HL-60 (cell line): ENCODE measurements at regions not wholly inside any gene's neighbourhood (a gene's known extent, or its start where the extent isn't known, plus 50 kb on each side); places are given as distances from the start of the nearest gene placed in this dataset.

ENCODE experiments used
- DNase-seq, 2 experiments: peaks; one replicate each; pipeline ENCODE4 v3.0.0-alpha.2; 2010 to 2020; ENCODE audit warnings: low read depth in 1 of 2, low spot score in 1 of 2
- H3K27ac ChIP-seq: fragments of 250-450 bp; sonication (Bioruptor Pico); replicated peaks from 2 replicates; pipeline ENCODE4 v1.5.1; 2020; ENCODE audit warnings: mild to moderate bottlenecking, moderate library complexity
- H3K27me3 ChIP-seq: fragments of 250-450 bp; sonication (Bioruptor Pico); 2 replicates; pipeline ENCODE4 v1.5.1; 2021; ENCODE audit warnings: mild to moderate bottlenecking, moderate library complexity; ENCODE audit not compliant: insufficient read depth, poor library complexity, severe bottlenecking
- H3K4me3 ChIP-seq: replicated peaks from 2 replicates; pipeline ENCODE4 v1.5.1; 2011; ENCODE audit warnings: mild to moderate bottlenecking, control low read depth, low read length; ENCODE audit not compliant: insufficient read depth
- GABPA ChIP-seq: IDR thresholded peaks from 2 replicates; pipeline ENCODE4 v1.6.1; 2012; ENCODE audit warnings: low read depth
- POLR2AphosphoS5 ChIP-seq: IDR thresholded peaks from 2 replicates; pipeline ENCODE4 v1.6.1; 2012; ENCODE audit warnings: low read depth
- SPI1 ChIP-seq: IDR thresholded peaks from 2 replicates; pipeline ENCODE4 v1.6.1; 2012; ENCODE audit warnings: low read depth, mild to moderate bottlenecking, borderline replicate concordance
- TF ChIP-seq, protein P1 (sequence below): IDR thresholded peaks from one replicate; pipeline ENCODE4 v1.5.1; 2011; ENCODE audit warnings: low read length, control low read depth, inconsistent platforms; ENCODE audit not compliant: insufficient read depth
- TF ChIP-seq, protein P2 (sequence below): IDR thresholded peaks from 2 replicates; pipeline ENCODE4 v1.6.1; 2012; ENCODE audit warnings: low read depth; ENCODE audit not compliant: insufficient replicate concordance

DNA sequence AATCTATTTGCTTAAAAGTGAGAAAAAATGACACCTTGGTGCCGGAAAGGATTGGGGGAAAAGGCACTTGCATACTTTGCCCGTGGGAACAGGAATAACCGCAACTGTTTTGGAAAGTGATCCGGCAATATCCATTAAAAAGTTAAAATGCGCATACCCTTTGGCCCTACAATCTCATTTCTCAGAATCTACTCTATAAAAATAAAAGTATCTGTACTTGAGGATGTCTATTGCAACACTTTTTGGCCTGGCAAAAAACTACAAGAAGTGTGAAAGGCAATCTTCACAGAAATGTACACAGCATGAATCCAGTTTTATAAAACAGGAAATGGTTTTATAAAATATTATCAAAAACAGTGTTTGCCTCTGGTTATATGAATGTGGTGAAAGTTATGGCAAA lies 58.3 kb upstream of the NFIL3 start:
- H3K27me3 ChIP-seq = no peaks in the 10 kb centered on the region
- TF ChIP-seq, protein P1, sequence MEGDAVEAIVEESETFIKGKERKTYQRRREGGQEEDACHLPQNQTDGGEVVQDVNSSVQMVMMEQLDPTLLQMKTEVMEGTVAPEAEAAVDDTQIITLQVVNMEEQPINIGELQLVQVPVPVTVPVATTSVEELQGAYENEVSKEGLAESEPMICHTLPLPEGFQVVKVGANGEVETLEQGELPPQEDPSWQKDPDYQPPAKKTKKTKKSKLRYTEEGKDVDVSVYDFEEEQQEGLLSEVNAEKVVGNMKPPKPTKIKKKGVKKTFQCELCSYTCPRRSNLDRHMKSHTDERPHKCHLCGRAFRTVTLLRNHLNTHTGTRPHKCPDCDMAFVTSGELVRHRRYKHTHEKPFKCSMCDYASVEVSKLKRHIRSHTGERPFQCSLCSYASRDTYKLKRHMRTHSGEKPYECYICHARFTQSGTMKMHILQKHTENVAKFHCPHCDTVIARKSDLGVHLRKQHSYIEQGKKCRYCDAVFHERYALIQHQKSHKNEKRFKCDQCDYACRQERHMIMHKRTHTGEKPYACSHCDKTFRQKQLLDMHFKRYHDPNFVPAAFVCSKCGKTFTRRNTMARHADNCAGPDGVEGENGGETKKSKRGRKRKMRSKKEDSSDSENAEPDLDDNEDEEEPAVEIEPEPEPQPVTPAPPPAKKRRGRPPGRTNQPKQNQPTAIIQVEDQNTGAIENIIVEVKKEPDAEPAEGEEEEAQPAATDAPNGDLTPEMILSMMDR = no peak
- TF ChIP-seq, protein P2, sequence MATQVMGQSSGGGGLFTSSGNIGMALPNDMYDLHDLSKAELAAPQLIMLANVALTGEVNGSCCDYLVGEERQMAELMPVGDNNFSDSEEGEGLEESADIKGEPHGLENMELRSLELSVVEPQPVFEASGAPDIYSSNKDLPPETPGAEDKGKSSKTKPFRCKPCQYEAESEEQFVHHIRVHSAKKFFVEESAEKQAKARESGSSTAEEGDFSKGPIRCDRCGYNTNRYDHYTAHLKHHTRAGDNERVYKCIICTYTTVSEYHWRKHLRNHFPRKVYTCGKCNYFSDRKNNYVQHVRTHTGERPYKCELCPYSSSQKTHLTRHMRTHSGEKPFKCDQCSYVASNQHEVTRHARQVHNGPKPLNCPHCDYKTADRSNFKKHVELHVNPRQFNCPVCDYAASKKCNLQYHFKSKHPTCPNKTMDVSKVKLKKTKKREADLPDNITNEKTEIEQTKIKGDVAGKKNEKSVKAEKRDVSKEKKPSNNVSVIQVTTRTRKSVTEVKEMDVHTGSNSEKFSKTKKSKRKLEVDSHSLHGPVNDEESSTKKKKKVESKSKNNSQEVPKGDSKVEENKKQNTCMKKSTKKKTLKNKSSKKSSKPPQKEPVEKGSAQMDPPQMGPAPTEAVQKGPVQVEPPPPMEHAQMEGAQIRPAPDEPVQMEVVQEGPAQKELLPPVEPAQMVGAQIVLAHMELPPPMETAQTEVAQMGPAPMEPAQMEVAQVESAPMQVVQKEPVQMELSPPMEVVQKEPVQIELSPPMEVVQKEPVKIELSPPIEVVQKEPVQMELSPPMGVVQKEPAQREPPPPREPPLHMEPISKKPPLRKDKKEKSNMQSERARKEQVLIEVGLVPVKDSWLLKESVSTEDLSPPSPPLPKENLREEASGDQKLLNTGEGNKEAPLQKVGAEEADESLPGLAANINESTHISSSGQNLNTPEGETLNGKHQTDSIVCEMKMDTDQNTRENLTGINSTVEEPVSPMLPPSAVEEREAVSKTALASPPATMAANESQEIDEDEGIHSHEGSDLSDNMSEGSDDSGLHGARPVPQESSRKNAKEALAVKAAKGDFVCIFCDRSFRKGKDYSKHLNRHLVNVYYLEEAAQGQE = no peak
- TF ChIP-seq SPI1 (no peak), GABPA (no peak)

DNA sequence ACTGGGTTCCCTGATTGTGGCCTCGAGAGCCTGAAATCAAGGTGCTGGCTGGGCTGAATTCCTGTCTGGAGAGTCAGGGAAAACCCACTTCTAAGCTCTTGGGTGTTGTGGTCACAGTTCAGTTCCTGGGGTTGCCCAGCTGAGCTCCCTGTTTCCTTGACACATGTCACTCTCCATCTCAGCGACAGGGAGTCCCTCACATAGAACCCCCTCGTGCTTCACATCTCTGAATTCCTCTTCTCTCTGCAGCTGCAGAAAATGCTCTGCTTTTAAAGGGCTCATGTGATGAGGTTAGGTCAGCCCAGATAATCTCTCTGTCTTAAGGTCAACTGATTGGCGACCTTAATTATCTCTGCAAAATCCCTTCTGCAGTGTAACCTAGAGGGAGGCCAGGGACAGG lies 53.5 kb upstream of the NFIL3 start:
- Histone ChIP-seq H3K27me3 (no peaks in the 10 kb centered on the region), H3K27ac (no peak overlapping the region), H3K4me3 (no peak overlapping the region)
- no peak for DNase-seq
- no peak for TF ChIP-seq GABPA
- TF ChIP-seq, protein P1 = no peak
- no peak for TF ChIP-seq POLR2AphosphoS5
- no peak for TF ChIP-seq SPI1
- TF ChIP-seq, protein P2 = no peak

More for the DNA sequence above, 58.3 kb upstream of the NFIL3 start:
- H3K4me3 ChIP-seq = no peak overlapping the region
- H3K27ac ChIP-seq = no peak overlapping the region
- no peak for DNase-seq

GRCh38 chr9:91474656-91475055 lies 51.0 kb upstream of the NFIL3 start:
- no peaks in the 10 kb centered on the region for H3K27me3 ChIP-seq
- TF ChIP-seq, protein P2 = no peak
- no peak for TF ChIP-seq SPI1
- no peak for DNase-seq
- H3K4me3 ChIP-seq = no peak overlapping the region
- no peak overlapping the region for H3K27ac ChIP-seq
